NB4 (cell line): ENCODE measurements at regions not wholly inside any gene's neighbourhood (a gene's known extent, or its start where the extent isn't known, plus 50 kb on each side); places are given as distances from the start of the nearest gene placed in this dataset.

Source experiments
- CTCF ChIP-seq: IDR thresholded peaks from one replicate; pipeline ENCODE4 v1.5.1; 2012; ENCODE audit warnings: low read depth, low read length
- MYC ChIP-seq: IDR thresholded peaks from 2 replicates; pipeline ENCODE4 v1.6.1; 2011; ENCODE audit warnings: low read depth, low read length
- POLR2A ChIP-seq: IDR thresholded peaks from 2 replicates; pipeline ENCODE4 v1.6.1; 2011; ENCODE audit warnings: mild to moderate bottlenecking; ENCODE audit not compliant: insufficient read length; ENCODE audit errors: extremely low read depth

- TF ChIP-seq POLR2A (no peak), CTCF (no peak), MYC (no peak)
These were observed 430.1 kb upstream of the FGF16 start for GRCh38 chrX:77017093-77017492.
